CD4-positive, alpha-beta T cell (primary cell): ENCODE measurements at regions not wholly inside any gene's neighbourhood (a gene's known extent, or its start where the extent isn't known, plus 50 kb on each side); places are given as distances from the start of the nearest gene placed in this dataset.

Experiments used
- ATAC-seq: fragments of 200-7000 bp; cut with Tn5 transposase; one replicate; pipeline ENCODE4 v1.10.0; 2022; ENCODE audit warnings: mild to moderate bottlenecking; ENCODE audit not compliant: poor library complexity
- CTCF ChIA-PET: fragments of 350-600 bp; sonication (Branson Sonifier 250); formaldehyde crosslinking; loops from one replicate; lab custom pipeline; 2021; ENCODE audit warnings: antibody characterized with exemption, inconsistent platforms; lab: Charles Lee
- POLR2A ChIA-PET: fragments of 350-600 bp; sonication (Branson Sonifier 250); formaldehyde crosslinking; loops from one replicate; lab custom pipeline; 2021; ENCODE audit warnings: antibody characterized with exemption, inconsistent platforms; lab: Charles Lee
- DNase-seq, 14 experiments: peaks; one replicate each; pipeline ENCODE4 v3.0.0-alpha.2; 2013 to 2020; ENCODE audit warnings: mixed read lengths in 2 of 14
- H3K27ac ChIP-seq, 2 donors: one replicate each; pipeline versions ENCODE4 v1.5.1 to v1.7.0; 2013; ENCODE audit warnings: low read length in 2 of 2, low read depth in 1 of 2, mild to moderate bottlenecking in 1 of 2
- H3K27me3 ChIP-seq, 2 experiments: 1 replicate in 1 of 2; 2 replicates in 1 of 2; pipeline versions ENCODE4 v1.6.1 to v1.7.0; 2013; ENCODE audit warnings: low read length in 2 of 2, control low read depth in 1 of 2, mild to moderate bottlenecking in 1 of 2, moderate library complexity in 1 of 2; ENCODE audit not compliant: insufficient read depth in 2 of 2, control insufficient read depth in 1 of 2
- H3K36me3 ChIP-seq: one replicate; pipeline ENCODE4 v1.6.1; 2013; ENCODE audit warnings: low read length, control low read depth; ENCODE audit not compliant: insufficient read depth
- H3K4me1 ChIP-seq: one replicate; pipeline ENCODE4 v1.6.1; 2013; ENCODE audit warnings: low read length, control low read depth; ENCODE audit not compliant: insufficient read depth
- H3K4me3 ChIP-seq: one replicate; pipeline ENCODE4 v1.5.1; 2013; ENCODE audit warnings: mild to moderate bottlenecking, low read length, moderate library complexity
- H3K9me3 ChIP-seq, 2 experiments: 1 replicate in 1 of 2; 2 replicates in 1 of 2; pipeline versions ENCODE4 v1.6.1 to v1.7.0; 2013; ENCODE audit warnings: low read length in 2 of 2, mild to moderate bottlenecking in 2 of 2, control low read depth in 1 of 2, moderate library complexity in 1 of 2; ENCODE audit not compliant: control insufficient read depth in 1 of 2, insufficient read depth in 1 of 2
- H3K27ac Mint-ChIP-seq: one replicate; pipeline ENCODE4 v1.8.0; 2020; ENCODE audit warnings: mixed read lengths
- H3K27me3 Mint-ChIP-seq: one replicate; pipeline ENCODE4 v1.8.0; 2021; ENCODE audit warnings: mixed read lengths
- H3K36me3 Mint-ChIP-seq: one replicate; pipeline ENCODE4 v1.8.0; 2021; ENCODE audit warnings: low read depth, mixed read lengths
- H3K4me1 Mint-ChIP-seq: one replicate; pipeline ENCODE4 v1.8.0; 2021; ENCODE audit warnings: low read depth, mixed read lengths
- H3K4me3 Mint-ChIP-seq: one replicate; pipeline ENCODE4 v1.8.0; 2020; ENCODE audit warnings: mild to moderate bottlenecking, mixed read lengths
- H3K9me3 Mint-ChIP-seq: one replicate; pipeline ENCODE4 v1.8.0; 2020; ENCODE audit warnings: mixed read lengths
- CTCF ChIP-seq: fragments of 200-600 bp; IDR thresholded peaks from one replicate; pipeline ENCODE4 v1.8.0; 2022; ENCODE audit warnings: antibody characterized with exemption, mild to moderate bottlenecking
- intact Hi-C, 2 experiments: fragments of 100-400 bp; cut with DNase I in 1 of 2; cut with micrococcal nuclease in 1 of 2; formaldehyde crosslinking; loops; one replicate each; pipeline versions ENCODE4 v1.15.1 to v1.9.0; 2023 to 2025; cut with DNase I, micrococcal nuclease

GRCh38 chr18:73697353-73697752, 450.3 kb downstream of the FBXO15 start:
- intact Hi-C loops = no loop called here
- CTCF ChIA-PET = no interaction called here
- Histone ChIP-seq H3K4me1 (no peaks in the 10 kb centered on the region), H3K27me3 (no peaks in the 10 kb centered on the region), H3K9me3 (no peaks in the 10 kb centered on the region), H3K4me3 (no peak overlapping the region), H3K36me3 (no peaks in the 10 kb centered on the region), H3K27ac (no peak overlapping the region)
- Mint-ChIP-seq H3K4me3 (no peak overlapping the region), H3K27me3 (no peaks in the 10 kb centered on the region), H3K27ac (no peak overlapping the region), H3K4me1 (no peaks in the 10 kb centered on the region), H3K9me3 (no peaks in the 10 kb centered on the region), H3K36me3 (no peaks in the 10 kb centered on the region)
- TF ChIP-seq CTCF = no peak
- DNase-seq (no peak), ATAC-seq (no peak)
- POLR2A ChIA-PET = no interaction called here

GRCh38 chr18:73696698-73697097, 450.9 kb downstream of the FBXO15 start:
- Mint-ChIP-seq H3K27ac (no peak overlapping the region), H3K36me3 (no peaks in the 10 kb centered on the region), H3K27me3 (no peaks in the 10 kb centered on the region), H3K4me1 (no peaks in the 10 kb centered on the region), H3K9me3 (no peaks in the 10 kb centered on the region), H3K4me3 (no peak overlapping the region)
- H3K9me3 ChIP-seq = peaks cover 0 to 1% of the 10 kb centered on the region in 2 experiments
- ChIA-PET POLR2A (no interaction called here), CTCF (no interaction called here)
- no peak for ATAC-seq
- H3K4me3 ChIP-seq = no peak overlapping the region
- TF ChIP-seq CTCF = no peak
- H3K4me1 ChIP-seq = no peaks in the 10 kb centered on the region
- no peaks in the 10 kb centered on the region for H3K27me3 ChIP-seq
- H3K27ac ChIP-seq = no peak overlapping the region
- no peaks in the 10 kb centered on the region for H3K36me3 ChIP-seq
- no peak for DNase-seq
- intact Hi-C loops = no loop called here

GRCh38 chr18:73696171-73696570, 451.5 kb downstream of the FBXO15 start:
- H3K4me1 Mint-ChIP-seq = no peaks in the 10 kb centered on the region
- ATAC-seq = no peak
- H3K4me3 Mint-ChIP-seq = no peak overlapping the region
- CTCF ChIA-PET = no interaction called here
- no peak for DNase-seq
- POLR2A ChIA-PET = no interaction called here
- TF ChIP-seq CTCF = no peak
- Histone ChIP-seq H3K9me3 (peaks cover 0 to 6% of the 10 kb centered on the region in 2 experiments), H3K36me3 (no peaks in the 10 kb centered on the region), H3K4me3 (no peak overlapping the region), H3K27me3 (no peaks in the 10 kb centered on the region), H3K27ac (no peak overlapping the region), H3K4me1 (no peaks in the 10 kb centered on the region)
- no peaks in the 10 kb centered on the region for H3K9me3 Mint-ChIP-seq
- H3K27ac Mint-ChIP-seq = no peak overlapping the region
- intact Hi-C loops = no loop called here
- H3K27me3 Mint-ChIP-seq = no peaks in the 10 kb centered on the region
- no peaks in the 10 kb centered on the region for H3K36me3 Mint-ChIP-seq
